ENCODE measurements at regions not wholly inside any gene's neighbourhood (a gene's known extent, or its start where the extent isn't known, plus 50 kb on each side); places are given as distances from the start of the nearest gene placed in this dataset.
A peak's percentile ranks its signal among the peaks of the same experiment; 100 is the strongest.
"Not testable (repeated sequence)": the region's sequence is repeated elsewhere in the genome, so short reads cannot be mapped to it uniquely, and the experiment has no call there.

- Histone ChIP-seq H3K4me3 (no peak overlapping the region), H3K36me3 (no peaks in the 10 kb centered on the region), H3K4me1 (no peaks in the 10 kb centered on the region), H3K27me3 (no peaks in the 10 kb centered on the region), H3K27ac (no peak overlapping the region), H3K9me3 (replicated peaks) (0 out of 2 replicates have a peak, but pooled peaks cover 4% of the 10 kb centered on the region)
- no peak for DNase-seq
These were observed 121.1 kb upstream of the PLAAT1 start for GRCh38 chr3:193119926-193120325.

- Histone ChIP-seq H3K27ac (no peak overlapping the region), H3K27me3 (no peaks in the 10 kb centered on the region), H3K9me3 (replicated peaks) (no peaks in the 10 kb centered on the region; the same call in 1 of the 2 replicates), H3K4me1 (no peaks in the 10 kb centered on the region), H3K4me3 (no peak overlapping the region), H3K36me3 (no peaks in the 10 kb centered on the region)
- DNase-seq = no peak
These were observed 116.2 kb upstream of the PLAAT1 start for GRCh38 chr3:193124861-193125260.

GRCh38 chr3:193129607-193130006 lies 111.4 kb upstream of the PLAAT1 start:
- Histone ChIP-seq H3K27me3 (no peaks in the 10 kb centered on the region), H3K27ac (no peak overlapping the region)
- DNase-seq = no peak

GRCh38 chr3:193130576-193130975 lies 110.4 kb upstream of the PLAAT1 start:
- H3K9me3 ChIP-seq (replicated peaks) = no peaks in the 10 kb centered on the region; the same call in 1 of the 2 replicates
- H3K27me3 ChIP-seq = no peaks in the 10 kb centered on the region
- no peak overlapping the region for H3K27ac ChIP-seq
- peaks cover 11% of the 10 kb centered on the region for H3K4me1 ChIP-seq
- DNase-seq = no peak
- no peaks in the 10 kb centered on the region for H3K36me3 ChIP-seq
- no peak overlapping the region for H3K4me3 ChIP-seq

More at GRCh38 chr3:193129607-193130006, 111.4 kb upstream of the PLAAT1 start:
- H3K4me3 ChIP-seq = no peak overlapping the region
- H3K36me3 ChIP-seq = no peaks in the 10 kb centered on the region
- H3K9me3 ChIP-seq (replicated peaks) = no peaks in the 10 kb centered on the region; the same call in 1 of the 2 replicates
- peaks cover 3% of the 10 kb centered on the region for H3K4me1 ChIP-seq

- no peak for DNase-seq
- Histone ChIP-seq H3K9me3 (replicated peaks) (no peaks in the 10 kb centered on the region; the same call in 1 of the 2 replicates), H3K27me3 (no peaks in the 10 kb centered on the region), H3K4me3 (no peak overlapping the region), H3K27ac (no peak overlapping the region), H3K4me1 (peaks cover 12% of the 10 kb centered on the region), H3K36me3 (no peaks in the 10 kb centered on the region)
These were observed 108.8 kb upstream of the PLAAT1 start for GRCh38 chr3:193132241-193132640.

DNA sequence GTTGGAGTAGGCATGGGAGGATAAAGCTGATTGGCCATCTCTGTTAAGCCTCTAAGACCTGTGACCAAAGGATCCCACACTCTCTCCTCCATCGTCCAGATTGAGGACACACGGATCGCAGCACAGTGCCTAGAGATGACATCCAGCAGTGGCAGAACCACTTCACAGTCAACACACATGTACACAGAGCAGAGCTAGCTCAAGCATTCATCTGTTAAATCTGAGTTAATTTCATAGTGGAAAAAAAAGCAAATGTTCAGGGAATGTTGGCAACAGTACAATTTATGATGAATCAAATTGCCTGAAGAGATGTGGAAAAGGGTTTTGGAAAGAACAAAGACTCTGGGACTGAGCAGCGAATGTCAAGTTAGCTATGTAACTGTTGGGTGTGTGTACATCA lies 108.1 kb upstream of the PLAAT1 start:
- Histone ChIP-seq H3K27ac (no peak overlapping the region), H3K4me3 (no peak overlapping the region), H3K27me3 (no peaks in the 10 kb centered on the region), H3K9me3 (replicated peaks) (no peaks in the 10 kb centered on the region), H3K4me1 (peaks cover 12% of the 10 kb centered on the region), H3K36me3 (no peaks in the 10 kb centered on the region)
- peak in 1 of 2 experiments; percentile 10 for DNase-seq

DNA sequence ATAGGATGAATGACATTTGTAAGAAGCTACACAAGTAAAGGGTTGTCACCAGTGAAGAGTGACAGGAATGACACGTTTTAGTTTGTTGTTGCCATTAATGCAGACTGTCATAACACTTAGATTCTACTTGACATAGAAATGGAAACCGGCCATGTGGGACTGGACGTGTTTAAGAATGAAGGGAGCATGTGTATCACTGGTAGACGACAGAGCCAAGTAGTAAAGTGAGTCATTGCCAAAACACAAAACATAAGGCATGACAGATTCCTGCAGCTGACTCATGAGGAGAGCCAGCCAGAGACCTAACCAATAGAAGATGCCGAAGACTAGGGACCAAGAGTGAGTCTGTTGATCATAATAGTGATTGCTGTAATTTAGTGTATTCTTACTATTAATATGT lies 106.2 kb upstream of the PLAAT1 start:
- H3K27me3 ChIP-seq = no peaks in the 10 kb centered on the region
- H3K9me3 ChIP-seq (replicated peaks) = no peaks in the 10 kb centered on the region
- H3K36me3 ChIP-seq = no peaks in the 10 kb centered on the region
- H3K27ac ChIP-seq = 0 out of 2 replicates have a peak overlapping the region, but pooled peaks have one; percentile 12
- no peak overlapping the region for H3K4me3 ChIP-seq
- peak; percentile 52 to 61 for DNase-seq
- H3K4me1 ChIP-seq = peaks cover 12% of the 10 kb centered on the region

DNA sequence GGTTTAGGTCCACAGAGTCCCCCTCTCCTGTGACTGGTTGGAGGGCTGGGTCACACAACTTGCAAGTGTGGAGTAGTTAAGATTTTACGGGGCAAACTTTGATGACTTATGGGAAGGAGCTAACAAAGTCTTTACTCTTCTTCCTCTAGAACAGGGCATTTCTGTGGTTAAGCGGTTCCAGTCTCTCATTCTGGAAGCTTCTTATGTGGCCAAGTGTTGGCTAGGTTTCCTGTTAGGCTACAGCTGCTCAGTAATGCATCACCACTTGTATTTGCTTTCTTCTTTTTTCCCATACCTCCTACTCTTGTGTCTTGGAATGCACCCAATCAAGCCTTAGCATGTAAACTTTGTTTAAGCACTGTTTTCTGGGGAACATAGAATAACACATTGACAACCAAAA lies 100.6 kb upstream of the PLAAT1 start:
- DNase-seq = peak; percentile 11 to 37
- H3K4me3 ChIP-seq = no peak overlapping the region
- H3K27ac ChIP-seq = no peak overlapping the region

GRCh38 chr3:193145248-193145647 lies 95.8 kb upstream of the PLAAT1 start:
- Histone ChIP-seq H3K27me3 (no peaks in the 10 kb centered on the region), H3K4me3 (no peak overlapping the region), H3K4me1 (no peaks in the 10 kb centered on the region), H3K36me3 (no peaks in the 10 kb centered on the region), H3K9me3 (replicated peaks) (no peaks in the 10 kb centered on the region), H3K27ac (no peak overlapping the region)
- no peak for DNase-seq

More for the DNA sequence above, 100.6 kb upstream of the PLAAT1 start:
- Histone ChIP-seq H3K9me3 (replicated peaks) (no peaks in the 10 kb centered on the region), H3K27me3 (no peaks in the 10 kb centered on the region), H3K36me3 (no peaks in the 10 kb centered on the region), H3K4me1 (peaks cover 3% of the 10 kb centered on the region)

DNA sequence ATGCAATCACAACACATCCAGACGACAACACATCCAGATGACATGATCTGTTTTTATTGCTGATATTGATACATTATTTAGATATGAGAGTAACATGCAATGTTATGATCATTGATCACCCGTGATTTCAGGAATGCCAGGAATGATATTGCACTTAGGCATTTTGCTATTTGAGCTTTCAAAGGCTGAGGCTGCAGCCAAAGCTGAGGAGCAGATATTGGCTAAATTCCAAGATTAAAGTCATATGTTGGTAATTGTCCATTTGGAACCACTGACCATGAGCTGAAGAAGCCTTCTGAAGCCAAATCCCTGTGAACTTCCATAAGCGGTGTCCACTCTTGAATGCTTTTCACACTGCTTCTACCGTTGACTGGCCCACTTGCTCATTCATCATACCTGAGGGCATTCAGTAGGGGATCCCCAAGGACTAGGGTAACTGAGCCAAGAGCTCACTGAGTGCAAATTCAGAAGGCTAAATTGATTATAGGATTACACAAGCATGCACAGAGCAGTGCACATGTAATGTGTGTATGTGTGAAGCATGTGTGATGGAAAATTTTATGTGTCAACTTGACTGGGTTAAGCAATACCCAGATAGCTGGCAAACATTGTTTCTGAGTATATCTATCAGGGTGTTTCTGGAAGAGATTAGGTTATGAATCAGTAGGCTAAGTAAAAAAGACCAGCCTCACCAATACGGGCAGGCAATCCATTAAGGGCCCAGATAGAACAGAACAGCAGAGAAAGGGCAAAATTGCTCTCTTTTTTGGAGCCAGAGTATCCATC lies 92.1 kb upstream of the PLAAT1 start:
- no peaks in the 10 kb centered on the region for H3K9me3 ChIP-seq (replicated peaks)
- H3K36me3 ChIP-seq = no peaks in the 10 kb centered on the region
- no peak for DNase-seq
- no peaks in the 10 kb centered on the region for H3K4me1 ChIP-seq
- no peak overlapping the region for H3K27ac ChIP-seq
- no peak overlapping the region for H3K4me3 ChIP-seq
- no peaks in the 10 kb centered on the region for H3K27me3 ChIP-seq

GRCh38 chr3:193149998-193150397 lies 91.0 kb upstream of the PLAAT1 start:
- no peaks in the 10 kb centered on the region for H3K27me3 ChIP-seq
- H3K36me3 ChIP-seq = no peaks in the 10 kb centered on the region
- H3K4me1 ChIP-seq = no peaks in the 10 kb centered on the region
- H3K27ac ChIP-seq = no peak overlapping the region
- no peak overlapping the region for H3K4me3 ChIP-seq
- H3K9me3 ChIP-seq (replicated peaks) = no peaks in the 10 kb centered on the region
- no peak for DNase-seq

GRCh38 chr3:193155044-193155781 lies 85.8 kb upstream of the PLAAT1 start:
- not testable (repeated sequence) for H3K27me3 ChIP-seq; H3K4me3 ChIP-seq; H3K4me1 ChIP-seq; H3K9me3 ChIP-seq (replicated peaks); H3K36me3 ChIP-seq; H3K27ac ChIP-seq
- peak in 1 of 2 experiments; percentile 0 for DNase-seq

GRCh38 chr3:193157051-193157450 lies 84.0 kb upstream of the PLAAT1 start:
- Histone ChIP-seq H3K27me3 (no peaks in the 10 kb centered on the region), H3K9me3 (replicated peaks) (no peaks in the 10 kb centered on the region)
- DNase-seq = no peak

DNA sequence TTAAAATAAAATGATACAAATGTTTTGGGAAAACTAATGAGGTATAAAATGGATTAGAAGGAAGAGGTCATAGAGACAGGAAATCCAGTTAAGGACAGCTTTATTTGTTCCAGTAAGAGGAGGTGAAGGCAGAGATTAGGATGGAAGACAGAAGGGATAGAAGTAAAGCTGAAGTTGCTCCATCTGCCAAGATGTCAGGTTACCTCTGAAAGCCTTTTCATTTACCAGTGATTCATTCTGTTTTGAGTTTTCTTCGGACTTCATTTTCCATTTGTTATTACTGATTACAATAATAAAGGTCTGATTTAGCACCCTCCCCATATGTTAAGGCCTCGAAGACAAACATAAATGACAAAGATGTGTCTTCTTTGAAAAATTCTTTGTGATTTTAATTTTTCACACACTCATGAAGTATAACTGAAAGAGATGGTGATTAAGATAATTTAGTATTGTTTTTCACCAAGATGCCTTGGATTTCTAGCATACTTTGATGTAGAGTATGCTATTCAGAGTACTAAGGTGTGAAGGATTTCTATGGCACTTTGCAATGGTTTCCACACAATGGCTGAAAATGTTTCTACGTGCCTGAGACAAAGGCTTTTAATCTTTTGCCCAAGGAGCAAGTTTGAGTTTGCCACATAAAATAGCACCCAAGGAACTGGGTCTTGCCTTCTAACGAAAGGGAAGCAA lies 75.4 kb upstream of the PLAAT1 start:
- DNase-seq = no peak

More at GRCh38 chr3:193157051-193157450, 84.0 kb upstream of the PLAAT1 start:
- Histone ChIP-seq H3K4me3 (no peak overlapping the region), H3K36me3 (no peaks in the 10 kb centered on the region), H3K27ac (no peak overlapping the region), H3K4me1 (no peaks in the 10 kb centered on the region)

GRCh38 chr3:193168931-193169330 lies 72.1 kb upstream of the PLAAT1 start:
- peak in 1 of 2 experiments; percentile 0 for DNase-seq
- H3K4me3 ChIP-seq = no peak overlapping the region

More for the DNA sequence above, 75.4 kb upstream of the PLAAT1 start:
- no peaks in the 10 kb centered on the region for H3K9me3 ChIP-seq (replicated peaks)
- H3K4me3 ChIP-seq = no peak overlapping the region
- no peaks in the 10 kb centered on the region for H3K4me1 ChIP-seq
- H3K27ac ChIP-seq = no peak overlapping the region
- H3K36me3 ChIP-seq = no peaks in the 10 kb centered on the region
- H3K27me3 ChIP-seq = no peaks in the 10 kb centered on the region

More at GRCh38 chr3:193168931-193169330, 72.1 kb upstream of the PLAAT1 start:
- Histone ChIP-seq H3K36me3 (no peaks in the 10 kb centered on the region), H3K27ac (no peak overlapping the region), H3K27me3 (no peaks in the 10 kb centered on the region), H3K9me3 (replicated peaks) (no peaks in the 10 kb centered on the region), H3K4me1 (no peaks in the 10 kb centered on the region)

Data from SJCRH30 (cell line).